Activated T-helper 1 cell treated with anti-CD3 and anti-CD28 coated beads, Interleukin-12 subunit alpha, Interleukin-12 subunit beta, Interleukin-2, Interleukin-4 antibody, amounts not matched to agents 30 ng/mL and 10 ng/mL and 1 ng/mL, durations not matched to agents 14 hours and 24 hours and 36 hours (primary cell): ENCODE measurements at regions not wholly inside any gene's neighbourhood (a gene's known extent, or its start where the extent isn't known, plus 50 kb on each side); places are given as distances from the start of the nearest gene placed in this dataset.

Source experiments
- DNase-seq: peaks from one replicate; pipeline ENCODE4 v3.0.0; 2021; ENCODE audit warnings: low spot score
- H3K27ac Mint-ChIP-seq: one replicate; pipeline ENCODE4 v1.8.0; 2021; ENCODE audit warnings: mild to moderate bottlenecking, mixed read lengths
- H3K27me3 Mint-ChIP-seq: one replicate; pipeline ENCODE4 v1.8.0; 2022; ENCODE audit warnings: mild to moderate bottlenecking, moderate library complexity, mixed read lengths; ENCODE audit not compliant: insufficient read depth
- H3K36me3 Mint-ChIP-seq: one replicate; pipeline ENCODE4 v1.8.0; 2021; ENCODE audit warnings: low read depth, mixed read lengths
- H3K4me1 Mint-ChIP-seq: one replicate; pipeline ENCODE4 v1.8.0; 2021; ENCODE audit warnings: low read depth, mixed read lengths
- H3K4me3 Mint-ChIP-seq: one replicate; pipeline ENCODE4 v1.8.0; 2021; ENCODE audit warnings: mild to moderate bottlenecking, moderate library complexity, mixed read lengths
- H3K9me3 Mint-ChIP-seq: one replicate; pipeline ENCODE4 v1.8.0; 2021; ENCODE audit warnings: mixed read lengths
- intact Hi-C: fragments of 100-400 bp; cut with micrococcal nuclease; formaldehyde crosslinking; loops from one replicate; pipeline ENCODE4 v1.15.1; 2024

- intact Hi-C loops, result no loop called here
- Mint-ChIP-seq H3K4me3 (no peak overlapping the region), H3K27ac (no peak overlapping the region), H3K4me1 (no peaks in the 10 kb centered on the region), H3K36me3 (no peaks in the 10 kb centered on the region), H3K27me3 (no peaks in the 10 kb centered on the region), H3K9me3 (no peaks in the 10 kb centered on the region)
- DNase-seq, result no peak
Observed at GRCh38 chr4:126853715-126854114, 779.0 kb upstream of the INTU start.

DNA sequence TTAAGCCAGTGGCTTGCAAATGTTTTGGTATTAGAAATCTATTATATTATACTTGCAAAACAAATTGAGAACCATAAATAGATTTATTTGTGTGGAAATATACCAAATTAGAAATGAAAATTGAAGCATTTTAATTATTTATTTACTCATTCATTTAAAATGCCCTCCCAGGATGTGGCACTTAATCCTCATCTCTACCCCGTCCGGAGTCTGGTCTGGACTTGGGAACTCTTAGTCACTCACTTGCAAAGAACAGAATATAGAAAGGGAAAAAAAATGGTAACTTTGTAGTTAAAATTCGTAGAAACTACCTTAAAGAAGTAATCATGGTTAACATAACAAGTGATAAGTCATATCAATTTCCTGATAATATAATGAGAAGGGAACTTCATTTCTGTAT lies 775.9 kb upstream of the INTU start:
- intact Hi-C loops, result no loop called here
- no peak overlapping the region for H3K27ac Mint-ChIP-seq
- H3K27me3 Mint-ChIP-seq, result no peaks in the 10 kb centered on the region
- H3K4me1 Mint-ChIP-seq, result no peaks in the 10 kb centered on the region
- H3K36me3 Mint-ChIP-seq, result no peaks in the 10 kb centered on the region
- H3K9me3 Mint-ChIP-seq, result no peaks in the 10 kb centered on the region
- no peak overlapping the region for H3K4me3 Mint-ChIP-seq
- DNase-seq, result no peak

- H3K27ac Mint-ChIP-seq, result no peak overlapping the region
- no peaks in the 10 kb centered on the region for H3K27me3 Mint-ChIP-seq
- H3K36me3 Mint-ChIP-seq, result no peaks in the 10 kb centered on the region
- no peaks in the 10 kb centered on the region for H3K9me3 Mint-ChIP-seq
- no peak overlapping the region for H3K4me3 Mint-ChIP-seq
- DNase-seq, result no peak
- H3K4me1 Mint-ChIP-seq, result no peaks in the 10 kb centered on the region
- intact Hi-C loops, result no loop called here
Observed at GRCh38 chr4:126859314-126859713, 773.4 kb upstream of the INTU start.

DNA sequence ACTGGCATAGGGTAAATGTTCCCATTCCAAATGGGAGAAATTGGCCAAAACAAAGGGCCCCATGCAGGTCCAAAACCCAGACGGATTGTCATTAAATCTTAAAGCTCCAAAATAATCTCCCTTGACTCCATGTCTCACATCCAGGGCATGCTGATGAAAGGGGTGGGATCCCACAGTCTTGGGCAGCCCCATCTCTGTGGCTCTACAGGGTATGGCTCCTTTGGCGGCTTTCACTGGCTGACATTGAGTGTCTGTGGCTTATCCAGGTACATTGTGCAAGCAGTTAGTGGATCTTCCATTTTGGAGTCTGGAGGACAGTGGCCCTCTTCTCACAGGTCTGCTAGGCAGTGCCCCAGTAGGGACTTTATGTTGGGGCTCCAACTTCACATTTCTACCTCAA lies 772.9 kb upstream of the INTU start:
- intact Hi-C loops, result no loop called here
- H3K27me3 Mint-ChIP-seq, result no peaks in the 10 kb centered on the region
- no peaks in the 10 kb centered on the region for H3K36me3 Mint-ChIP-seq
- H3K27ac Mint-ChIP-seq, result no peak overlapping the region
- no peaks in the 10 kb centered on the region for H3K4me1 Mint-ChIP-seq
- no peak for DNase-seq
- no peaks in the 10 kb centered on the region for H3K9me3 Mint-ChIP-seq
- H3K4me3 Mint-ChIP-seq, result no peak overlapping the region

- no peaks in the 10 kb centered on the region for H3K36me3 Mint-ChIP-seq
- intact Hi-C loops, result no loop called here
- no peak overlapping the region for H3K4me3 Mint-ChIP-seq
- no peak for DNase-seq
- H3K4me1 Mint-ChIP-seq, result no peaks in the 10 kb centered on the region
- H3K27me3 Mint-ChIP-seq, result no peaks in the 10 kb centered on the region
- no peaks in the 10 kb centered on the region for H3K9me3 Mint-ChIP-seq
- no peak overlapping the region for H3K27ac Mint-ChIP-seq
Observed at GRCh38 chr4:126860308-126860707, 772.4 kb upstream of the INTU start.

GRCh38 chr4:126869967-126870366 lies 762.8 kb upstream of the INTU start:
- DNase-seq, result no peak

GRCh38 chr4:126871810-126872209 lies 760.9 kb upstream of the INTU start:
- Mint-ChIP-seq H3K27me3 (no peaks in the 10 kb centered on the region), H3K4me1 (no peaks in the 10 kb centered on the region), H3K9me3 (peaks cover 34% of the 10 kb centered on the region), H3K27ac (no peak overlapping the region), H3K36me3 (no peaks in the 10 kb centered on the region), H3K4me3 (no peak overlapping the region)
- DNase-seq, result no peak
- intact Hi-C loops, result no loop called here

More at GRCh38 chr4:126869967-126870366, 762.8 kb upstream of the INTU start:
- H3K27ac Mint-ChIP-seq, result no peak overlapping the region
- no peaks in the 10 kb centered on the region for H3K27me3 Mint-ChIP-seq
- intact Hi-C loops, result no loop called here
- H3K36me3 Mint-ChIP-seq, result no peaks in the 10 kb centered on the region
- peaks cover 34% of the 10 kb centered on the region for H3K9me3 Mint-ChIP-seq
- H3K4me3 Mint-ChIP-seq, result no peak overlapping the region
- H3K4me1 Mint-ChIP-seq, result no peaks in the 10 kb centered on the region

GRCh38 chr4:126874533-126874932 lies 758.2 kb upstream of the INTU start:
- H3K27ac Mint-ChIP-seq, result no peak overlapping the region
- no peaks in the 10 kb centered on the region for H3K36me3 Mint-ChIP-seq
- intact Hi-C loops, result no loop called here
- H3K4me3 Mint-ChIP-seq, result no peak overlapping the region
- no peak for DNase-seq
- no peaks in the 10 kb centered on the region for H3K27me3 Mint-ChIP-seq
- H3K4me1 Mint-ChIP-seq, result no peaks in the 10 kb centered on the region
- H3K9me3 Mint-ChIP-seq, result peaks cover 28% of the 10 kb centered on the region

DNA sequence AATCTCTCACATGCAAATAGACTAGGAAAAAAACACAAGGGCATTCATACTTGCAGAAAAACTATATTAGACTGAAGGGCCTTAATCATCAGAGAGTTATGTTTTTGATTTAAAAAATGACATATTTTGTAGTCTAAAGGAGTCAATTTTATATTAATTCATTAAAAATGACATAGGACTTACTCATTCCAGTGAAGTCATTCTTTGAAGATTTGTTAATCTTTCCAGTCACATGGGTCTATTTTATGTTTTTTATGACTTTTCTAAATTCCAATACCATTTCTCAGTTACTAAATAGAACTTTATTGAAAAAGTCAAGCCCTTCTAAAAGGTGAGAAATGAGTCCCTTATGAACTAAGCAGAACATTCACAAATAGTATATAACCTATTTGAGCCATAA lies 743.8 kb upstream of the INTU start:
- no peaks in the 10 kb centered on the region for H3K36me3 Mint-ChIP-seq
- no peak overlapping the region for H3K27ac Mint-ChIP-seq
- H3K4me1 Mint-ChIP-seq, result no peaks in the 10 kb centered on the region
- peaks cover 10% of the 10 kb centered on the region for H3K9me3 Mint-ChIP-seq
- no peaks in the 10 kb centered on the region for H3K27me3 Mint-ChIP-seq
- intact Hi-C loops, result no loop called here
- DNase-seq, result no peak
- H3K4me3 Mint-ChIP-seq, result no peak overlapping the region

GRCh38 chr4:126890383-126890782 lies 742.4 kb upstream of the INTU start:
- H3K27ac Mint-ChIP-seq, result no peak overlapping the region
- no peaks in the 10 kb centered on the region for H3K36me3 Mint-ChIP-seq
- peaks cover 12% of the 10 kb centered on the region for H3K9me3 Mint-ChIP-seq
- intact Hi-C loops, result no loop called here
- no peak for DNase-seq
- H3K27me3 Mint-ChIP-seq, result no peaks in the 10 kb centered on the region
- H3K4me3 Mint-ChIP-seq, result no peak overlapping the region
- no peaks in the 10 kb centered on the region for H3K4me1 Mint-ChIP-seq

GRCh38 chr4:126890994-126891393 lies 741.8 kb upstream of the INTU start:
- Mint-ChIP-seq H3K36me3 (no peaks in the 10 kb centered on the region), H3K4me1 (no peaks in the 10 kb centered on the region), H3K27me3 (no peaks in the 10 kb centered on the region), H3K27ac (no peak overlapping the region), H3K4me3 (no peak overlapping the region), H3K9me3 (peaks cover 12% of the 10 kb centered on the region)
- intact Hi-C loops, result no loop called here
- no peak for DNase-seq

- intact Hi-C loops, result no loop called here
- no peak for DNase-seq
- peaks cover 23% of the 10 kb centered on the region for H3K9me3 Mint-ChIP-seq
- no peak overlapping the region for H3K27ac Mint-ChIP-seq
- H3K27me3 Mint-ChIP-seq, result no peaks in the 10 kb centered on the region
- H3K4me1 Mint-ChIP-seq, result no peaks in the 10 kb centered on the region
- H3K36me3 Mint-ChIP-seq, result no peaks in the 10 kb centered on the region
- no peak overlapping the region for H3K4me3 Mint-ChIP-seq
Observed at GRCh38 chr4:126894963-126895362, 737.8 kb upstream of the INTU start.

DNA sequence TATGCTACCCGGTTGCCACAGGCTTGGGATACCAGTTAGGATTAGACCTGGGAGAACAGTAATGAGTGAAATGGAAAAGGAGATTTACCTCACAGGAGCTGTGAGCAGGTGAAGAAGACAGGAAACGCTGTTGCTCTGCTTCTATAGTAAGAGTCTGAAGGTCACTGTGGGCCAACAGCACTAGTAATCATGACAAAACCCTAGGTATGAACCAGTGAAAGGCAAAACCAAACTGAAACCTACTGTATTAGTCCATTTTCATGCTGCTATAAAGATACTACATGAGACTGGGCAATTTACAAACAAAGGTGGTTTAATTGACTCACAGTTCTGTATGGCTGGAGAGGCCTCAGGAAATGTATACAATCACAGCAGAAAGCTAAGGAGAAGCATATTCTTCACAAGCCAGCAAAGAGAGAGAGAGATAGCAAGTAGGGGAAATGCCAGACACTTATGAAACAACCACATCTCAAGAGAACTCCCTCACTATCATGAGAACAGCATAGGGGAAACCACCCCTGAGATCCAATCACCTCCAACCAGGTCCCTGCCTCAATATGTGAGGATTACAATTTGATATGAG lies 736.7 kb upstream of the INTU start:
- no peak overlapping the region for H3K4me3 Mint-ChIP-seq
- no peak for DNase-seq
- no peaks in the 10 kb centered on the region for H3K36me3 Mint-ChIP-seq
- intact Hi-C loops, result no loop called here
- H3K27me3 Mint-ChIP-seq, result no peaks in the 10 kb centered on the region
- H3K4me1 Mint-ChIP-seq, result no peaks in the 10 kb centered on the region
- H3K27ac Mint-ChIP-seq, result no peak overlapping the region
- H3K9me3 Mint-ChIP-seq, result peaks cover 23% of the 10 kb centered on the region

GRCh38 chr4:126897038-126897437 lies 735.7 kb upstream of the INTU start:
- Mint-ChIP-seq H3K27ac (no peak overlapping the region), H3K4me3 (no peak overlapping the region), H3K4me1 (no peaks in the 10 kb centered on the region), H3K9me3 (peaks cover 23% of the 10 kb centered on the region), H3K27me3 (no peaks in the 10 kb centered on the region), H3K36me3 (no peaks in the 10 kb centered on the region)
- DNase-seq, result no peak
- intact Hi-C loops, result no loop called here
